HG03571 (cell line): ENCODE measurements at regions not wholly inside any gene's neighbourhood (a gene's known extent, or its start where the extent isn't known, plus 50 kb on each side); places are given as distances from the start of the nearest gene placed in this dataset.
"Not testable (repeated sequence)": the region's sequence is repeated elsewhere in the genome, so short reads cannot be mapped to it uniquely, and the experiment has no call there.

Experiments used
- ATAC-seq: cut with Tn5 transposase; IDR thresholded peaks from one replicate; pipeline ENCODE4 v1.9.1; 2021; ENCODE audit not compliant: unreplicated experiment

DNA sequence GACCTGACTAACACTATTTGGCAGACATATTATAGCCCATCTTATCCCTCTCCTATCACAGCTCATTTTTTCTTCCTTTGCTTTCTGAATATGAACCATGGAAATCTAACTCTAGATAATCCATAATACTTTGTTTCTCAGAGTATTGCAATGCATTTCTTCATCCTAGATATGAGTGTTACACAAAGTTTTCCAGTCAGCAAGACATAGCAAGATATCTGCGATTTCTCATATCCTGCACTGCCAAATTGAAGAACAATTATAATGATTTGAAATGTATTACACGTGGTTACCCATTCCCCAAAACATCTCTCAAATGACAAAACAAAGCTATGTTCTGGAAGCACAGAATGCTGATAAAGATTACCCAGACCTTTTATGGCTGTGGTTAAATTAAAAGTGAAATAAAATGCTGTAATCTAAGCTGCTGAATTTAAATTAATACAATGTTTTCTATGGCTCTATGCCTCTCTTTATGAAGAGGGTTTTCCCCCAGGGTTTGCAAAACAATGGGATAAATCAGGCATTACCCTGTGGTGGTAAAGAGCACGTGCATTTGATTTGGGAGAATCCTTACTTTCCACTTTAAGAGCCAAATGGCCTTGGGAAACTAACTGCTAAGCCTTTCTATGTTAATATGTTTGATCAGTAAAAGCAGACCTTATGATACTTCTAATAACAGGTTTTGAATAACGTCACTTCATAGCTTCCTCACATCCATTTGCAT lies 1291.0 kb upstream of the CNTN5 start:
- no peak for ATAC-seq

DNA sequence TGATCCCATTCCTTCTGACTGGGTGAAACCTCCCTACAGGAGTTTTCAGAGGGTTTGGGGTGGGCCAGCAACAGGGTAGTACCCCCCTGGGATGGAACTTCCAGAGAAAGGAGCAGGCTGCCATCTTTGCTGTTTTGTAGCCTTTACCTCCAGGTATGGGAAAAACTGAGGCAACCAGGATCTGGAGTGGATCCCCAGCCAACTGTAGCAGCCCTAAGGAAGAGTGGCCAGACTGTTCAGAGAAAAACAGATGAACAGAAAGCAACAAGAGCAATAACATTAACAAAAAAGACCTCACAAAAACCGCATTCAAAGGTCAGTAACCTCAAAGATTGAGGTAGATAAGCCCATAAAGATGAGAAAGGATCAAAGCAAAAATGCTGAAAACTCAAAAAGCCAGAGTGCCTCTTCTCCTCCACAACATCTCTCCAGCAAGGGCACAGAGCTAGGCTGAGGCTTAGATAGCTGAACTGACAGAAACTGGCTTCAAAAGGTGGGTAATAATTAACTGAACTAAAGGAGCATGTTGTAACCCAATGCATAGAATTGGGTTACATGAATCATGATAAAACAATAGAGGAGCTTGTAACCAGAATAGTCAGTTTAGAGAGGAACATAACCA lies 1288.6 kb upstream of the CNTN5 start:
- no peak for ATAC-seq

DNA sequence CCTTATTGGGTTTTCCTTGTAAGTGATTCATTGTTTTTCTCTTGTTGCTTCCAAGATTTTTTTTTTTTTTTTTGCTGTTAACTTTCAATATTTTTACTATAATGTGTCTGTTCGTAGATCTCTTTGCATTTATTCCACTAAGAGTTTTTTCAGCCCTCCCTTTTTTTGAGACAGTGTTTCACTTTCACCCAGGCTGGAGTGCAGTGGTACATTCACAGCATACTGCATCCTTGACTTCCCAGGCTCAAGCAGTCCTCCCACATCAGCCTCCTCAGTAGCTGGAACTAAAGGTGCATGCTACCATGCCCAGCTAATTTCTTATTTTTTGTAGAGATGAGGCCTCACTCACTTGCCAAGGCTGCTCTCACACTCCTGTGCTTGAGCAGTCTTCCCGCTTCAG lies 1282.0 kb upstream of the CNTN5 start:
- ATAC-seq, result no peak

DNA sequence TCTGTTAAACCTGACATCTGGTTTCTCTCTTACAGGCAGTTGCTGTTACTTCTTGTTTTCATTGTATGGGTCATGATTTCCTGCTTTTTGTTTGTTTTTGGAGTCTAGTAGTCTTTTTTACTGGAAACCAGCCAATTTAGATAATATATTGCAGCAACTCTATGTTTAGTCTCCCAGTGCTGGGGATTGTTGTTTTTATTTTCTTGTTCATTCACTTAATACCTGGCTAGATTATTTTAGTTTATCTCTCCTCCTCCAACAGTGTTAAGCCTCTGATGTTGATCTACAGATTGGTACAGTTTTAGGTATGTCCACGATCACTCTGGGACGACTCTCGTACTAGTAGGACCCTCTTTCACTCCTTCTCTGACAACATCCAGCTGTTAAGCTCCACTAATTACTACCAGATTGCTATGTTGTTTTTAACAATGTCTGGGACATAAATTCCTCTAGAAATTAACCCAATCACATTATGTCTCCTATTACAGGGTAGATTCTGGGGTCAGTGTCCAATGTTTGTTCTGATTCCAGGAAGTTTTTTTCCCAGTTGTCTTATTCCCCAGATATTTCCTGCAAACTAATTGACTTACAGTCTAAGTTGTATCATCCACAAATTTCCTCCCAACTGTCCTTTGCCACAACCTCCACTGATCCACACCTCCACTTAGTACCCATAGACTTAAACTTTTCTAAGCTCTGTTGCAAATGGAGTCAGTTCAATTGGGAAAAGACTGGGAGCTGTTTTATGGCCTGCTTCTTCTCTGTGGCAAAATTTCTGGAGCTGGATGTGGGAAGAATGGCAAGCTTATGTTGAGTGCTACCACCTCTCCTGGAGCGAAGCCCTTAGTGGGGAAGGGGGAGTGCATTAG lies 1280.6 kb upstream of the CNTN5 start:
- ATAC-seq, result no peak

DNA sequence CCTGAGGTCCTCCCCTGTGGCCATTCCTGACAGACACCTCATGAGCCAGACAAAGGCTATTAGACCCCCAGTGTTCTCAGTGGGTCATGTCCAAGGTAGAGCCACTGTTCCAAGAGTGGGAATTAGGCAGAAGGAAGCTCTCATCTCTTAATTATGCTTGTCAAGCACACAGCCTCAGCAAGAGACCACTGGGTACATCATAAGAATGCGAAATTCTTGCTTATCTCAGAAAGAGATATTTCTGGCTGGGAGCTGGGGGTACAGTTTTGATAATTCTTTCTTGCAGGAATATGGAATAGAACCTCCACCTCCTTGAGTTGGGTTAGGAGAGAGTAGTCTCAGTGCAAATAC lies 1280.0 kb upstream of the CNTN5 start:
- ATAC-seq, result no peak

DNA sequence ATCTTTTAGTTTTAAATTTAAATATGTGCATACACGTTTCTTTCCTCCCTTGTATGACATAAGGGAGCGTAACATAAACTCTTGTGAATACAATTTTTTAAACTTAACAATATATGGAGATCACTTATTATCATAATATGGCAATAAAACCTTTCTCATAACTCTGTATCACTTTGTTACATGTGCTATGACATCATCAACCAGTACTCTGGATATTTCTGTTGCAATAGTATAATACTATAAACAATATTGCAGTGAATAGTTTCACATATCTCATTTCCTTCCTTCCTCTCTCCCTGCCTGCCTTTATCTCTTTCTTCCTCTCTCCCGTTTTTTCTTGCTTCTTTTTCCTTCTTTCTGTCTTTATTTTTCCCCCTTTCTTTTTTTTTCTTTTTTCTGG lies 1278.0 kb upstream of the CNTN5 start:
- ATAC-seq, result no peak

DNA sequence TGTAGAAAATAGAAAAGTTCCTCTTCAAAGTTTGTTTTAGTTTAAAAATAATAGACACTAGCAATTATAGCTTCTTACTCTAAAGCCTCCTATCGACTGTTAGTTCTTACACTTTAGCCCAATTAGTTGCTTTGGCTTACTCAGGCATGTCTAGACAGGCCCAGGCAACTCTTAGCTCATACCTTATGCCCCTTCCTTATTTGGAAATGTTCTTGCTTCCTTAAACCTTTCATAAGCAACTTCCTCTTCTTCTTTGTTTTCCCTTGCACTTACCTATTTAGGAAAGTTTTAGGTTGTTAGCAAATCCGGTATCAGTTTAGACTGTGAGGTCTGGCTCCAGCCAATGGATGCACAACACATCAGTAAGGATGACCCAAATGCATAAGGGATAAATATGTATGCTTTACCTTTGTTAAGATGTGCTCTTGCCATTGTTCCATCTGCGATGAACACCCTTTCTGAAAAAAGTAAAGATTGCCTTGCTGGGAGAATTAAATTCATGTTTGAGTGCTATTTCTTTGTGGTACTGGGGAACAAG lies 1277.5 kb upstream of the CNTN5 start:
- ATAC-seq, result no peak

DNA sequence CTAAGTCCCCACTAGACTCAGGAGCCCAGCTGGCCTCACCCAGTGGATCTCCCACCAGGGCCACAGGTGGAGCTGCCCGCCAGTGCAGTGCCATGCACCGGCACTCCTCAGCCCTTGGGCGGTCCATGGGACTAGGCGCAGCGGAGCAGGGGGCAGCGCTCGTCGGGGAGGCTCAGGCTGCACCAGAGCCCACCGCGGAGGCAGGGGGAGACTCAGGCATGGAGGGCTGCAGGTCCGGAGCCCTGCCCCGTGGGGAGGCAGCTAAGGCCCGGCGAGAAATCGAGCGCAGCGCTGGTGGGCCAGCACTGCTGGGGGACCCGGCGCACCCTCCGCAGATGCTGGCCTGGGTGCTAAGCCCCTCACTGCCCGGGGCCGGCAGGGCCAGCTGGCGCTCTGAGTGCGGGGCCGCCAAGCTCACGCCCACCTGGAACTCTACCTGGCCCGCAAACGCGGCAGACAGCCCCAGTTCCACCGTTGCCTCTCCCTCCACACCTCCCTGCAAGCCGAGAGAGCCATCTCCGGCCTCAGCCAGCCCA lies 1275.2 kb upstream of the CNTN5 start:
- no peak for ATAC-seq

DNA sequence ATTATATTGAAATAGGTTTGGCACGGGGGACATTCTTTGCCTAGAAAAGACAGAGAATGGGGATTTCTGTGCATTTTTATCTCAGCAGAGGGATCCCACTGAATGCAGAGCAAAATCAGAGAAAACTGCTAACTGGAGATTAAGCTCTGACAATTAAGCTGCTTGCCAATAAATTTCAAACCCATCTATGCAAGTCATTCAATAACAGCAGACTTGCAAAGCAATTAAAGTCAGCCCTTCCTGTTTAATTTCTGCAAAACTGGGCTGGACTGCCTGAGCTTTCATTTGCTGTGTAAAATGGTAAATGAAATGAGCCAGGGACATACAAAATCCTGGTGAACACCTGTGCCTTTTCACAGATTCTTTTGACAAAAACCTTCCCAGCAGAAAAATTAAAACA lies 1273.9 kb upstream of the CNTN5 start:
- ATAC-seq, result no peak

DNA sequence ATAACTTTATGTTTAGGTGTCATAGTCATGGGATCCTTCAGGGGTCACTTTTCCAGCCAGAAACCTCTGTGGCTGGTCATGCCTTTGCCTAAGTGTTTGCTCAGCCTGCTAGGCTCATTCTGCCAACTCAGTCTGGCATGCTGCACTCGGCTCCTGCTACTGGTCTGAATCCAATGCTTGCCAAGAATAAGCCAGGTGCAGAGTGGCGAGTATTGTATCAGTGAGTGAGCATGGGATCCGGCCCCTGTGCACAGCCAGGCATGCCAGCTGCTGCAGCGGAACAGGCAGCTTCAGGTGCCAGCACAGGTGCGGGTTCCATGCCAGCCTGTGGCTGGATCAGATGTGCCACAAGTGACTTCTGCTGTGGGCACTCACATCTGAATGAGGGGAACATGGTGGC lies 1269.3 kb upstream of the CNTN5 start:
- no peak for ATAC-seq

DNA sequence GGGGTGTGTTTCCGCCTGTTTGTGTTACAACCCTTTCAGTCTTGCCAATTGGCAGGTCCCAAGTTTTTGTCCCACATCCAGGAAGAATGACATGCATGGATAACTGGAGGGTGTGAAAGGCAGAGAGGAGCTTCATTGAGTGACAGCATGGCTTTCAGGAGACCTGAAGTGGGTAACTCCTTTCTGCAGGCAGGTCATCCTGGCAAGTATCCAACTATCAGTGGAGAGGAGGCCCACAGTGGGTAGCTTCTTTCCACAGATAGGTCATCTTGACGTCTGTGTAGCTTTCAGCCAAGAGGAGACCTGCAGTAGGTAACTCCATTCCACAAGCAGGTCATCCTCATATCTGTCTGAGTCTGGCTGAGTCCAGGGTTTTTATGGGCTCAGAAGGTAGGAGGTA lies 1268.8 kb upstream of the CNTN5 start:
- no peak for ATAC-seq

DNA sequence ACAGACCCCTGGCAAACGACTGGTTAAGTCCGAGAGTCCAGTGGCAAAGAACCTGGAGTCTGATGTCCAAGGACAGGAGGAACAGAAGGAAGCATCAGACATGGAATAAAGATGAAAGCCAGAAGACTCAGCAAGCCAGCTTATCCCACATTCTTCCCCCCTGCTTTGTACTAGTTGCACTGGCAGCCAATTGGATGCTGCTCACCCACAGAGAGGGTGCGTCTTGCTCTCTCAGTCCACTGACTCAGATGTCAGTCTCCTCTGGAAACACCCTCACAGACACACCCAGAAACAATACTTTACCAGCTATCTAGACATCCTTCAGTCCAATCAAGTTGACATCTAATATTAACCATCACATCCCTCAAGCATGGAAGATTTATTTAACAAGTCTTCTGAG lies 1265.8 kb upstream of the CNTN5 start:
- ATAC-seq, result no peak

DNA sequence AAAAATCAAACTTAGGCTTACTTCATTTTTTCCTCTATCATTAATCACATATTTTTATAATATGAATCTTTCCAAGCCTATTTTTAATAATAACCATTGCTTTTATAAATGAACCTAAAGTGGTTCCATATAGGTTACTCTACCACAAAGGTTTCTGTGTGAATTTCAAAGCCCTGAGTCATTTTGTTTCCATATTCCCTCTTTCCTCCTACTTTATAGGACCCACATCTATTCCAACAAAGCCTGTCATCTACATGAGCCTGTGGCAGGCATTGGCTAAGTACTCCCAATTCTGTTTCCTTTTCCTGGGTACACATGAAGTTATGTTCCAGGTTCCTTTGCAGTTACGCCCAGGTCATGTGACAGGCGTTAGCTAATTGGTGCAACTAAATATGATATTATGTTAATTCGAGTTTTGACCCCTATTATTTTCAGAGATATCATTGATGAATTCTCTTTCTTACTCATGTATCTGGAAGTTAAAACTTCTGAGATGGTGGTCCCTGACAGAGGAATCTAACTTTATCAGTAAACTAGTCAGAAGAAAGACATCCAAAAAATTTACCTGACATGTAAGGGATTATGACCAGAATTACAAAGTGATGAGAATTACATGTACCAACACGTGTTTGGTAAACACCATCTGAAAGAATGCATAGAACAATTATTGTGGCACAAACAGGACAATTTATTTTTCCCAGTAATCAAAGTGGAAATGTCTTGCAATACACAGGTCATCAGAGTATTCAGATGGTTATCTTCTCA lies 1264.0 kb upstream of the CNTN5 start:
- ATAC-seq, result no peak

DNA sequence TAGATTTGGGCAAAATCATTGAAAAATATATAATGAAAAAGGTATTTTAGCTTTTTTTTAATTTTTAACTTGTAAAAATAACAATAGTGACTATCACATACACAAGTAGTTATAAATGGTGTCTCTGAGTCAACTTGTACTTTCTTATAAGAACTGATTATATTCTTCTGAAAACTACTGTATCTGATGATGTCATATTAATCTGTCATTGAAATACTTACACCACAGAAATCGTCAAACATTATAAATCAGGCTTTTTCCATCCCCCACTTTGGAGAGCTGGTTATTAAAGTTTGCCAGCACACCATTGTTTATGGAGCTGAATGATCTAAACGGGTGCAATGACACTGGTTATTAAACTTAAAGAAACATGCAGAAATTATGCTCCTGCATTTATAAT lies 1259.6 kb upstream of the CNTN5 start:
- ATAC-seq, result no peak

DNA sequence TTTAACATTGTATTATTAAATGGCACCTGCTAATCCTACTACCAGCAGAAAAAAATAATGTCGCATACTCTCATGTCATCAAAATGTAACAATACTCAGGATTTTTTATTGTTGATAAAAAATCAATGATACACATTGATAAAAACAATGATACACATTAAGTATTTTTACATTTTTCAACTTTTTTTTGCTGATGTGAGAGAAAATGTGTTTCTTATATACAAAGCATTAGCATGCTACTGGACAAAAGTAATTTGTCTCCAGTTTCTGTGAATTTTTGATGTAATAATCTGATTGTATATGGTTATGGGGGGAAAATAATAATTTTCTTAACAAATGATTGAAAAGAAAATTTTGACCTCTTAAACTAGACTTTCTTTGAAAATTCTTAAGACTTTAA lies 1256.6 kb upstream of the CNTN5 start:
- no peak for ATAC-seq

DNA sequence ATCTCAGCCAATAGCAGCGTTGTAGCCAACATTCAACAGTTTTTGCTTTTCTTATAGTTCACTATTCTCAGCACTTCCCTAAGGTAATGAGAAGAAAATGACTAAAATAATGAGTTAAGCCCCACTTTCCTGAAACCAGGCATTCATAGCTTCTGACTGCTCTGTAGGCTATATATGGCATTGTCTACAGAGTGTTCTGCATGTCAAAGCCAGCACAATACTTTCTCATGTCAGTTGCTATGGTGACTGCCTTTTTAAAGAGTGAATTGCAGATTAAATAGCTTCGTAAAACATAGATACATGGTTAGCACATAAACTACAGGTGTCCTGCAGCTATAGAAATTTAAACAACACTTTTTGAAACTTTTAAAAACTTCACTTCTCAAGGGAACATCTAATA lies 1256.1 kb upstream of the CNTN5 start:
- no peak for ATAC-seq

DNA sequence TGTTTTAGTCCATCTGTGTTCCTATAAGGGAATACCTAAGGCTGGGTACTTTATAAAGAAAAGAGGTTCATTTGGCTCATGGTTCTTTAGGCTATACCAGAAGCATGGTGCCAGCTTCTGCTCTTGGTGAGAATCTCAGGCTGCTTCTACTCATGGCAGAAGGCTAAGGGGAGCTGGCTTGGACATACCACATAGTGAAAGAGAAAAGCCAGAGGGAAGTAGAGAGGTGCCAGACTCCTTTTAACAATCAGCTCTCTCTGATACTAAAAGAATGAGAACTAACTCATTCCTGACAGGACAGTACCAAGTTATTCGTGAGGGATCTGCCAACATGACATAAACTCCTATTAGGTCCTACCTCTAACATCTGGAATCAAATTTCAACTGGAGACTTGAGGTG lies 1250.2 kb upstream of the CNTN5 start:
- no peak for ATAC-seq

DNA sequence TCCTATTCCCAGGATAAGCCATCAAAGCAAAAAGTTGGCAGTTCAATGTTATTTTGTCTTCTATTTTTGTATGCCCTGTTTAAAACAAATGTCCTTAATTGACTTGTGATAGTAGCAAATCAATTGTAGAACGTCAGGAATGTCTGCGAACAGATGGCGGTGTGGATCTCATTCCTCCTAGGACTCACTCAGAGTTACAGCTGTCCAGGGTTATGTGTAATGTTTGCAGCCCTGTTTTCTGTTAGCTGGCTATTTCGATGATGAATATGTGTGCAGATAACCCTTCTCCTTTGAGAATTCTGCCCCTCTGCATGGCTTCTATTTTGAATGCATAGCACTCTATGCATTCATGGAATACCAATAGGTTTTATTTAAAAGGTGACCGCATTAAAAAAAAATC lies 1248.0 kb upstream of the CNTN5 start:
- no peak for ATAC-seq

DNA sequence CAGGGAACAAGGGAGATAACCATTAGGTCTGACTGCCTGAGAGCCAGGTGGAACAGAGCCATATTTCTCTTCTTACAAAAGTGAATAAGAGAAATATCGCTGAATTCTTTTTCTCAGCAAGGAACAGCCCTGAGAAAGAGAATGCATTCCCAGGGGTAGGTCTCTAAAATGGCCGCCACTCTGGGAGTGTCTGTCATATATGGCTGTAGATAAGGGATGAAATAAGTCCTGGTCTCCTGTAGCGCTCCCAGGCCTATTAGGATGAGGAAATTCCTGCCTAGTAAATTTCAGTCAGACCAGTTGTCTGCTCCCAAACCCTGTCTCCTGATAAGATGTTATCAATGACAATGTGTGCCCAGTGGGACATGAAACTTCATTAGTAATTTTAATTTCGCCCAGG lies 1236.4 kb upstream of the CNTN5 start:
- ATAC-seq, result not testable (repeated sequence)

DNA sequence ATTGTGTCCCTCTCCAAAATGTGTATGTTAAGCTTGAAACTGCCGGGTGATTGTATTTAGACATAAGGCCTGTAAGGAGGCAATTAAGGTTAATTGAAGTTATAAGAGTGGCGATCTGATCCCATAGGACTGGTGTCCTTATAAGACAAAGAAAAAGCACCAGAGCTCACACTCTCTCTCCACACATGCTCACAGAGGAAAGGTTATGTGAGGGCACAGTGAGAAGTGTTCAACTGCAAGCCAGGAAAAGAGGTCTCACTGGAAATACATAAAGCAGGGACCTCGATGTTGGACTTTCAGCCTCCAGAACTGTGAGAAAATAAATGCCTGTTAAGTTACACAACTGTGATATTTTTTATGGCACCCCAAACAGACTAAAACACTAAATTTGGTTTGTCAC lies 1233.8 kb upstream of the CNTN5 start:
- ATAC-seq, result no peak

DNA sequence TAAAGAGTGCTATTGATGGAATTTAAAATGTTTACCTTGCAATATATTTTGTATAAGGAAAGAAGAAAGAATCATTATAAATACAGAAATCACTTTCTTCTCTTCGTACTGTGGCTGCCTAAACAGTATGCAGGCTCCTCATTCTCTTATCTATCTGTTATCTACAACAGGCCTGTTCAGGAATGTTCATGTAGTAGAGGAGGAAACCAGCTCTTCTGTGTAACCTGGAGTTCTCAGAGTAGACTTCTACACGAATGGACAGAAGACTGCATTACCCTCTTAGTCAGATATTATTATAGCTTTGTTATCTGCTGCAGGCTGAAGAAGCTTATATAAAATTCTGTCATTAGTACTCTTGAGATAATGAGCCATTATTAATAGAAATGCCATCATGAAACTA lies 1225.9 kb upstream of the CNTN5 start:
- no peak for ATAC-seq
